ENCODE measurements at regions not wholly inside any gene's neighbourhood (a gene's known extent, or its start where the extent isn't known, plus 50 kb on each side); places are given as distances from the start of the nearest gene placed in this dataset.

- TF ChIP-seq SP1 (IDR thresholded peaks at IDR 0.05): no peak
- no peak for TF ChIP-seq FOXK2 (IDR thresholded peaks at IDR 0.05)
- TF ChIP-seq SUZ12 (IDR thresholded peaks at IDR 0.05): no peak
- no peak for TF ChIP-seq CTBP1 (IDR thresholded peaks at IDR 0.05; ENCODE audit: borderline replicate concordance)
- TF ChIP-seq ELF4 (IDR thresholded peaks at IDR 0.05): no peak
- TF ChIP-seq TARDBP (IDR thresholded peaks at IDR 0.05): no peak
- no peak for TF ChIP-seq L3MBTL2 (conservative IDR thresholded peaks at IDR 0.05)
- no peak for TF ChIP-seq NFRKB (IDR thresholded peaks at IDR 0.05)
- no peak for TF ChIP-seq FOXM1 (IDR thresholded peaks at IDR 0.05; ENCODE audit: borderline replicate concordance)
- TF ChIP-seq BHLHE40 (IDR thresholded peaks at IDR 0.05; ENCODE audit: borderline replicate concordance): no peak
- no peak for TF ChIP-seq PKNOX1 (IDR thresholded peaks at IDR 0.05)
- TF ChIP-seq FOXA1 (IDR thresholded peaks at IDR 0.05): no peak
Measured at GRCh38 chr18:2096551-2096950, 474.8 kb downstream of the METTL4 start.

All from HEK293T (cell line).